HCT116 (cell line): ENCODE measurements at regions not wholly inside any gene's neighbourhood (a gene's known extent, or its start where the extent isn't known, plus 50 kb on each side); places are given as distances from the start of the nearest gene placed in this dataset.

Experiments used
- ATAC-seq: fragments of 200-7000 bp; cut with Tn5 transposase; 2 replicates; pipeline ENCODE4 v1.9.1; 2020; ENCODE audit warnings: mild to moderate bottlenecking, moderate library complexity
- BruUV-seq: library from RNA; stranded (reverse); fragments of 400-500 nt; replicated peaks from 2 replicates; lab custom pipeline; 2021; lab: Mats Ljungman, UMichigan
- CTCF ChIA-PET: fragments of 300-600 bp; sonication (Branson Sonifier 250); formaldehyde crosslinking; loops from one replicate; lab custom pipeline; 2021; ENCODE audit warnings: antibody characterized with exemption; lab: Charles Lee
- POLR2A ChIA-PET: fragments of 300-600, 350-600 bp; sonication (Branson Sonifier 250); formaldehyde crosslinking; loops from one replicate; lab custom pipeline; 2021; ENCODE audit warnings: antibody characterized with exemption; lab: Charles Lee
- RAD21 ChIA-PET, 2 experiments: fragments of 300-600 bp; sonication (Branson Sonifier 250); formaldehyde crosslinking; loops; one replicate each; lab custom pipeline; 2023; ENCODE audit warnings: low total read pairs in 2 of 2; ENCODE audit not compliant: uncharacterized antibody in 2 of 2, unreplicated experiment in 2 of 2, low non-redundant PET in 1 of 2; lab: Charles Lee
- DNase-seq: peaks from one replicate; pipeline ENCODE4 v3.0.0-alpha.2; 2010; ENCODE audit warnings: low read depth, low spot score
- H2AFZ ChIP-seq: fragments of 200-600 bp; shearing (Covaris generic), sonication (generic); 2 replicates; pipeline ENCODE4 v1.6.1; 2017; ENCODE audit warnings: low read depth, mixed run types, mixed read lengths, antibody characterized with exemption, low read length; ENCODE audit not compliant: poor library complexity, severe bottlenecking
- H3K27ac ChIP-seq: 2 replicates; pipeline ENCODE4 v1.5.1; 2012; ENCODE audit warnings: low read depth, low read length
- H3K27me3 ChIP-seq: fragments of 200-600 bp; sonication (generic); 2 replicates; pipeline ENCODE4 v1.6.1; 2016; ENCODE audit warnings: mixed run types, low read length, mixed read lengths; ENCODE audit not compliant: insufficient read depth
- H3K36me3 ChIP-seq, 2 experiments: fragments of 200-500 bp in 1 of 2; fragments of 200-600 bp in 1 of 2; sonication (Bioruptor generic) in 1 of 2; sonication (generic) in 1 of 2; 2 replicates each; pipeline versions ENCODE4 v1.5.1 to v1.6.1; 2014 to 2016; ENCODE audit warnings: low read length in 2 of 2, inconsistent platforms in 1 of 2, mixed read lengths in 1 of 2, mixed run types in 1 of 2; ENCODE audit not compliant: insufficient read depth in 2 of 2, control insufficient read depth in 1 of 2
- H3K4me1 ChIP-seq, 2 experiments: fragments of 200-600 bp in 1 of 2; sonication (generic) in 1 of 2; 2 replicates each; pipeline versions ENCODE4 v1.5.1 to v1.6.1; 2012 to 2017; ENCODE audit warnings: low read length in 2 of 2, inconsistent platforms in 1 of 2, mild to moderate bottlenecking in 1 of 2, mixed read lengths in 1 of 2, mixed run types in 1 of 2, moderate library complexity in 1 of 2; ENCODE audit not compliant: insufficient read depth in 2 of 2, control insufficient read depth in 1 of 2
- H3K4me2 ChIP-seq: fragments of 200-600 bp; sonication (generic); 2 replicates; pipeline ENCODE4 v1.6.1; 2017; ENCODE audit warnings: mixed run types, low read length, mixed read lengths
- H3K4me3 ChIP-seq, 2 experiments: fragments of 200-600 bp in 1 of 2; sonication (generic) in 1 of 2; replicated peaks in 1 of 2; 2 replicates each; pipeline ENCODE4 v1.5.1; 2011 to 2016; ENCODE audit warnings: low read length in 2 of 2, control low read depth in 1 of 2, low read depth in 1 of 2, mild to moderate bottlenecking in 1 of 2, mixed read lengths in 1 of 2, mixed run types in 1 of 2
- H3K79me2 ChIP-seq: fragments of 200-600 bp; sonication (generic); 2 replicates; pipeline ENCODE4 v1.6.1; 2017; ENCODE audit warnings: mild to moderate bottlenecking, mixed run types, low read length, moderate library complexity, mixed read lengths; ENCODE audit not compliant: insufficient read depth
- H3K9ac ChIP-seq: fragments of 200-600 bp; sonication (generic); 2 replicates; pipeline ENCODE4 v1.6.1; 2016; ENCODE audit warnings: low read length, mixed read lengths
- H3K9me2 ChIP-seq: fragments of 200-600 bp; sonication (generic), shearing (Covaris generic); 2 replicates; pipeline ENCODE4 v1.6.1; 2017; ENCODE audit warnings: mixed run types, mild to moderate bottlenecking, moderate library complexity; ENCODE audit not compliant: insufficient read depth
- H3K9me3 ChIP-seq, 2 experiments: fragments of 200-500 bp in 1 of 2; fragments of 200-600 bp in 1 of 2; sonication (Bioruptor generic) in 1 of 2; sonication (generic) in 1 of 2; 2 replicates each; pipeline ENCODE4 v1.6.1; 2014 to 2017; ENCODE audit warnings: low read length in 2 of 2, mixed read lengths in 2 of 2, inconsistent platforms in 1 of 2, low read depth in 1 of 2, mild to moderate bottlenecking in 1 of 2, mixed run types in 1 of 2, moderate library complexity in 1 of 2; ENCODE audit not compliant: control insufficient read depth in 1 of 2, insufficient read depth in 1 of 2
- H4K20me1 ChIP-seq: fragments of 200-600 bp; sonication (generic), shearing (Covaris generic); 2 replicates; pipeline ENCODE4 v1.6.1; 2017; ENCODE audit warnings: mixed run types, mild to moderate bottlenecking, moderate library complexity; ENCODE audit not compliant: insufficient read depth
- CBX3 ChIP-seq: IDR thresholded peaks from 2 replicates; pipeline ENCODE4 v1.6.1; 2012; ENCODE audit warnings: low read depth
- CEBPB ChIP-seq: IDR thresholded peaks from 2 replicates; pipeline ENCODE4 v1.6.1; 2012; ENCODE audit warnings: low read depth
- EGR1 ChIP-seq: IDR thresholded peaks from 2 replicates; pipeline ENCODE4 v1.6.1; 2012; ENCODE audit warnings: low read depth
- ELF1 ChIP-seq: IDR thresholded peaks from 2 replicates; pipeline ENCODE4 v1.6.1; 2012; ENCODE audit warnings: low read depth, borderline replicate concordance
- EZH2 ChIP-seq: fragments of 200-600 bp; sonication (generic); IDR thresholded peaks from 2 replicates; pipeline ENCODE4 v1.6.1; 2017; ENCODE audit warnings: antibody characterized with exemption, mixed run types
- EZH2phosphoT487 ChIP-seq: fragments of 200-600 bp; IDR thresholded peaks from 2 replicates; pipeline ENCODE4 v1.6.1; 2018; ENCODE audit warnings: antibody characterized with exemption, borderline replicate concordance
- FOSL1 ChIP-seq: IDR thresholded peaks from 2 replicates; pipeline ENCODE4 v1.6.1; 2012; ENCODE audit warnings: low read depth
- JUND ChIP-seq: IDR thresholded peaks from 2 replicates; pipeline ENCODE4 v1.6.1; 2012
- POLR2AphosphoS5 ChIP-seq: IDR thresholded peaks from 2 replicates; pipeline ENCODE4 v1.6.1; 2011; ENCODE audit warnings: mild to moderate bottlenecking, low read depth, low read length, moderate library complexity
- RAD21 ChIP-seq: IDR thresholded peaks from 2 replicates; pipeline ENCODE4 v1.6.1; 2012; ENCODE audit warnings: low read depth, mild to moderate bottlenecking
- SP1 ChIP-seq: IDR thresholded peaks from 2 replicates; pipeline ENCODE4 v1.6.1; 2012; ENCODE audit warnings: low read depth
- TCF7L2 ChIP-seq: IDR thresholded peaks from 2 replicates; pipeline ENCODE4 v1.7.0; 2011; ENCODE audit warnings: borderline replicate concordance, inconsistent platforms; ENCODE audit not compliant: insufficient read depth, insufficient read length; ENCODE audit errors: extremely low read depth
- ZFX ChIP-seq: fragments of 450-650 bp; IDR thresholded peaks from 2 replicates; pipeline ENCODE4 v1.6.1; 2017
- ZNF274 ChIP-seq: fragments of 200-500 bp; sonication (Bioruptor generic); IDR thresholded peaks from 2 replicates; pipeline ENCODE4 v1.6.1; 2014; ENCODE audit warnings: mild to moderate bottlenecking, low read depth, low read length, inconsistent platforms
- intact Hi-C: fragments of 100-400 bp; cut with micrococcal nuclease; formaldehyde crosslinking; loops from 2 replicates; pipeline ENCODE4 v1.10.0; 2022
- TF ChIP-seq, protein P1 (sequence below): IDR thresholded peaks from 2 replicates; pipeline ENCODE4 v1.6.1; 2012
- TF ChIP-seq, protein P2 (sequence below): IDR thresholded peaks from 2 replicates; pipeline ENCODE4 v1.6.1; 2012; ENCODE audit warnings: low read depth
- TF ChIP-seq, protein P3 (sequence below), 3 experiments: fragments of 200-600 bp in 1 of 3; sonication (generic) in 1 of 3; IDR thresholded peaks in 2 of 3; conservative IDR thresholded peaks in 1 of 3; 2 replicates each; pipeline ENCODE4 v1.5.1; 2012 to 2017; ENCODE audit warnings: low read depth in 2 of 3, low read length in 2 of 3, antibody characterized with exemption in 1 of 3, borderline replicate concordance in 1 of 3, control low read depth in 1 of 3, mild to moderate bottlenecking in 1 of 3, mixed read lengths in 1 of 3, mixed run types in 1 of 3, moderate library complexity in 1 of 3; ENCODE audit not compliant: insufficient read depth in 1 of 3

GRCh38 chr4:14560577-14560976 lies 441.7 kb upstream of the CPEB2 start:
- Histone ChIP-seq H3K4me3 (no peak overlapping the region), H3K9me2 (no peaks in the 10 kb centered on the region), H4K20me1 (no peaks in the 10 kb centered on the region), H3K4me1 (no peaks in the 10 kb centered on the region), H3K9me3 (peaks cover 3 to 4% of the 10 kb centered on the region in 2 experiments; a peak in 2 of 4 replicates), H2AFZ (no peak overlapping the region), H3K9ac (no peak overlapping the region), H3K79me2 (no peaks in the 10 kb centered on the region), H3K27ac (no peak overlapping the region), H3K27me3 (no peaks in the 10 kb centered on the region)
- no peak for ATAC-seq
- ChIA-PET RAD21 (no interaction called here), CTCF (no interaction called here)
- intact Hi-C loops = no loop called here
- no TSS peak for BruUV-seq
- TF ChIP-seq ZFX (no peak), ELF1 (no peak), CEBPB (no peak), SP1 (no peak), JUND (no peak), RAD21 (no peak), EZH2 (no peak), EGR1 (no peak), EZH2phosphoT487 (no peak), TCF7L2 (no peak), ZNF274 (no peak), FOSL1 (no peak), CBX3 (no peak), POLR2AphosphoS5 (no peak)
- TF ChIP-seq, protein P1, sequence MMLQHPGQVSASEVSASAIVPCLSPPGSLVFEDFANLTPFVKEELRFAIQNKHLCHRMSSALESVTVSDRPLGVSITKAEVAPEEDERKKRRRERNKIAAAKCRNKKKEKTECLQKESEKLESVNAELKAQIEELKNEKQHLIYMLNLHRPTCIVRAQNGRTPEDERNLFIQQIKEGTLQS = no peak
- TF ChIP-seq, protein P2, sequence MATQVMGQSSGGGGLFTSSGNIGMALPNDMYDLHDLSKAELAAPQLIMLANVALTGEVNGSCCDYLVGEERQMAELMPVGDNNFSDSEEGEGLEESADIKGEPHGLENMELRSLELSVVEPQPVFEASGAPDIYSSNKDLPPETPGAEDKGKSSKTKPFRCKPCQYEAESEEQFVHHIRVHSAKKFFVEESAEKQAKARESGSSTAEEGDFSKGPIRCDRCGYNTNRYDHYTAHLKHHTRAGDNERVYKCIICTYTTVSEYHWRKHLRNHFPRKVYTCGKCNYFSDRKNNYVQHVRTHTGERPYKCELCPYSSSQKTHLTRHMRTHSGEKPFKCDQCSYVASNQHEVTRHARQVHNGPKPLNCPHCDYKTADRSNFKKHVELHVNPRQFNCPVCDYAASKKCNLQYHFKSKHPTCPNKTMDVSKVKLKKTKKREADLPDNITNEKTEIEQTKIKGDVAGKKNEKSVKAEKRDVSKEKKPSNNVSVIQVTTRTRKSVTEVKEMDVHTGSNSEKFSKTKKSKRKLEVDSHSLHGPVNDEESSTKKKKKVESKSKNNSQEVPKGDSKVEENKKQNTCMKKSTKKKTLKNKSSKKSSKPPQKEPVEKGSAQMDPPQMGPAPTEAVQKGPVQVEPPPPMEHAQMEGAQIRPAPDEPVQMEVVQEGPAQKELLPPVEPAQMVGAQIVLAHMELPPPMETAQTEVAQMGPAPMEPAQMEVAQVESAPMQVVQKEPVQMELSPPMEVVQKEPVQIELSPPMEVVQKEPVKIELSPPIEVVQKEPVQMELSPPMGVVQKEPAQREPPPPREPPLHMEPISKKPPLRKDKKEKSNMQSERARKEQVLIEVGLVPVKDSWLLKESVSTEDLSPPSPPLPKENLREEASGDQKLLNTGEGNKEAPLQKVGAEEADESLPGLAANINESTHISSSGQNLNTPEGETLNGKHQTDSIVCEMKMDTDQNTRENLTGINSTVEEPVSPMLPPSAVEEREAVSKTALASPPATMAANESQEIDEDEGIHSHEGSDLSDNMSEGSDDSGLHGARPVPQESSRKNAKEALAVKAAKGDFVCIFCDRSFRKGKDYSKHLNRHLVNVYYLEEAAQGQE = no peak
- TF ChIP-seq, protein P3, sequence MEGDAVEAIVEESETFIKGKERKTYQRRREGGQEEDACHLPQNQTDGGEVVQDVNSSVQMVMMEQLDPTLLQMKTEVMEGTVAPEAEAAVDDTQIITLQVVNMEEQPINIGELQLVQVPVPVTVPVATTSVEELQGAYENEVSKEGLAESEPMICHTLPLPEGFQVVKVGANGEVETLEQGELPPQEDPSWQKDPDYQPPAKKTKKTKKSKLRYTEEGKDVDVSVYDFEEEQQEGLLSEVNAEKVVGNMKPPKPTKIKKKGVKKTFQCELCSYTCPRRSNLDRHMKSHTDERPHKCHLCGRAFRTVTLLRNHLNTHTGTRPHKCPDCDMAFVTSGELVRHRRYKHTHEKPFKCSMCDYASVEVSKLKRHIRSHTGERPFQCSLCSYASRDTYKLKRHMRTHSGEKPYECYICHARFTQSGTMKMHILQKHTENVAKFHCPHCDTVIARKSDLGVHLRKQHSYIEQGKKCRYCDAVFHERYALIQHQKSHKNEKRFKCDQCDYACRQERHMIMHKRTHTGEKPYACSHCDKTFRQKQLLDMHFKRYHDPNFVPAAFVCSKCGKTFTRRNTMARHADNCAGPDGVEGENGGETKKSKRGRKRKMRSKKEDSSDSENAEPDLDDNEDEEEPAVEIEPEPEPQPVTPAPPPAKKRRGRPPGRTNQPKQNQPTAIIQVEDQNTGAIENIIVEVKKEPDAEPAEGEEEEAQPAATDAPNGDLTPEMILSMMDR (IDR thresholded peaks at IDR 0.05 in 2 of 3, conservative IDR thresholded peaks at IDR 0.05 in 1 of 3; ENCODE audit: borderline replicate concordance in 1 of 3, insufficient read depth in 1 of 3, low read depth in 2 of 3, low read length in 2 of 3) = no peak
- TF ChIP-seq, all 23 proteins: peak for 0
- no peak for DNase-seq
- POLR2A ChIA-PET = no interaction called here
- no peaks in the 10 kb centered on the region for H3K36me3 ChIP-seq
- H3K4me2 ChIP-seq = no peak overlapping the region
